ENCODE measurements at regions not wholly inside any gene's neighbourhood (a gene's known extent, or its start where the extent isn't known, plus 50 kb on each side); places are given as distances from the start of the nearest gene placed in this dataset.

DNA sequence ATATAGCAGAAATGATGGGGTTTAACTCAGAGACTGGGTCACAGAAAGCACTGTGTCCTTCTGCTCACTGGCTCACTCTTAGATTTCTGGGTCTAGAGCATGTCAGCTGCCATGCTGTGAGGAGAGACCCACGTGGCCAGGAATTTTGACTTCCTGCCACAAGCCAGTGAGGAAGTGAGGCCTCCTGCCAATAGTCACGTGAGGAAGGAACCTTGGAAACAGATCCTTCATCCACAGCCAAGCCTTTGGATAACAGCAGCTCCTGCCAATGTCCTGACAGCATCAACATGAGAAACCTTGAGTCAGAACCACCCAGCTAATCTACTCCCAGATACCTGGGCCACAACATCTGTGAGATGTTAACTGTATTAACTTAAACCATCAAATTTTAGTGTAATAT lies 114.5 kb upstream of the PLPPR5 start:
- Histone ChIP-seq H3K4me3 (no peak overlapping the region), H3K4me1 (no peaks in the 10 kb centered on the region), H3K36me3 (no peaks in the 10 kb centered on the region), H3K27ac (no peak overlapping the region), H3K27me3 (no peaks in the 10 kb centered on the region), H3K9me3 (no peaks in the 10 kb centered on the region)
- DNase-seq (ENCODE audit: low spot score) = no peak
- TF ChIP-seq, protein P1, sequence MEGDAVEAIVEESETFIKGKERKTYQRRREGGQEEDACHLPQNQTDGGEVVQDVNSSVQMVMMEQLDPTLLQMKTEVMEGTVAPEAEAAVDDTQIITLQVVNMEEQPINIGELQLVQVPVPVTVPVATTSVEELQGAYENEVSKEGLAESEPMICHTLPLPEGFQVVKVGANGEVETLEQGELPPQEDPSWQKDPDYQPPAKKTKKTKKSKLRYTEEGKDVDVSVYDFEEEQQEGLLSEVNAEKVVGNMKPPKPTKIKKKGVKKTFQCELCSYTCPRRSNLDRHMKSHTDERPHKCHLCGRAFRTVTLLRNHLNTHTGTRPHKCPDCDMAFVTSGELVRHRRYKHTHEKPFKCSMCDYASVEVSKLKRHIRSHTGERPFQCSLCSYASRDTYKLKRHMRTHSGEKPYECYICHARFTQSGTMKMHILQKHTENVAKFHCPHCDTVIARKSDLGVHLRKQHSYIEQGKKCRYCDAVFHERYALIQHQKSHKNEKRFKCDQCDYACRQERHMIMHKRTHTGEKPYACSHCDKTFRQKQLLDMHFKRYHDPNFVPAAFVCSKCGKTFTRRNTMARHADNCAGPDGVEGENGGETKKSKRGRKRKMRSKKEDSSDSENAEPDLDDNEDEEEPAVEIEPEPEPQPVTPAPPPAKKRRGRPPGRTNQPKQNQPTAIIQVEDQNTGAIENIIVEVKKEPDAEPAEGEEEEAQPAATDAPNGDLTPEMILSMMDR (IDR thresholded peaks at IDR 0.05) = no peak

GRCh38 chr1:99122039-99122438 lies 117.4 kb upstream of the PLPPR5 start:
- H3K4me1 ChIP-seq = no peaks in the 10 kb centered on the region
- TF ChIP-seq, protein P1 (IDR thresholded peaks at IDR 0.05) = no peak
- H3K4me3 ChIP-seq = no peak overlapping the region
- no peaks in the 10 kb centered on the region for H3K36me3 ChIP-seq
- no peak for DNase-seq (ENCODE audit: low spot score)
- H3K27me3 ChIP-seq = no peaks in the 10 kb centered on the region
- no peaks in the 10 kb centered on the region for H3K9me3 ChIP-seq
- H3K27ac ChIP-seq = no peak overlapping the region

GRCh38 chr1:99123936-99124335 lies 119.3 kb upstream of the PLPPR5 start:
- no peaks in the 10 kb centered on the region for H3K4me1 ChIP-seq
- TF ChIP-seq, protein P1 (IDR thresholded peaks at IDR 0.05) = no peak
- no peaks in the 10 kb centered on the region for H3K9me3 ChIP-seq
- no peak overlapping the region for H3K4me3 ChIP-seq
- no peaks in the 10 kb centered on the region for H3K27me3 ChIP-seq
- no peaks in the 10 kb centered on the region for H3K36me3 ChIP-seq
- no peak overlapping the region for H3K27ac ChIP-seq
- no peak for DNase-seq (ENCODE audit: low spot score)

- no peaks in the 10 kb centered on the region for H3K9me3 ChIP-seq
Measured at GRCh38 chr1:99131546-99131945, 126.9 kb upstream of the PLPPR5 start.

DNA sequence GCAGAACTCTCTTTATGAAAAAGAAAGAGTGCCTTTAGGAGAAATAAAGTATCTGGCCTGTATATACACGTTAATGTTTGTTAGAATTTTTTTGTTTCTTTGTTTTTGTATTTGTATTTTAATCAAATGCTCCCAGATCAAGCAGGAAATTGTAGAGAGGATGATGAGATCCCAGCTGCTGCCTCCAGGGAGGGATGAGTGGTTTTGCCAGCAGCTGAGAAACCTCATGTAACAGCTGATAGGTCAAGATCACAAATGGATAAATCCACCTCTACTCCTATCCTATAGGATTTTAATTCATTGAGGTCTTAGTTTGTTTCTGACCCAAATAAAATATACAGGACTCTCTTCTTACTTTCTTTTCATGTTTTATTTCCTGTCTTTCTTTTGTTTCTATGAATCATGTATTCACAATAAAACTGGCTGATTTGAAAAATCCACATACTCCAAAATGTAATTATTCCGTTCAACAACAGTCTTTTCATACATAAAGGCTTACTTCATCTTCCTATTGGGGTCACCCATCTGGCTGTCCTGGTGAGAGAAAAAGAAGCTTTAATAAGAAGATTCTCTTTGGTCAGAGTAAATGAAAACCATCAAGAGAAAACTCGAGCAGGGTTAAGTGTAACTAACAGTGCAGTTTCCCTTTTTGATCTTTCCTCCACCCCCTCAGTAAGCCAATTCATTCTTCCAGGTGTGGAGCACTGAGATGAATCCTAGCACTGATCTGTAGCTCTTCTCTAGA lies 129.3 kb upstream of the PLPPR5 start:
- no peak for DNase-seq (ENCODE audit: low spot score)
- TF ChIP-seq, protein P1 (IDR thresholded peaks at IDR 0.05) = no peak
- no peak overlapping the region for H3K4me3 ChIP-seq
- H3K36me3 ChIP-seq = no peaks in the 10 kb centered on the region
- H3K27ac ChIP-seq = no peak overlapping the region
- H3K27me3 ChIP-seq = no peaks in the 10 kb centered on the region
- no peaks in the 10 kb centered on the region for H3K4me1 ChIP-seq
- H3K9me3 ChIP-seq = no peaks in the 10 kb centered on the region

More at GRCh38 chr1:99131546-99131945, 126.9 kb upstream of the PLPPR5 start:
- no peaks in the 10 kb centered on the region for H3K4me1 ChIP-seq
- H3K4me3 ChIP-seq = no peak overlapping the region
- DNase-seq (ENCODE audit: low spot score) = no peak
- TF ChIP-seq, protein P1 (IDR thresholded peaks at IDR 0.05) = no peak
- H3K27me3 ChIP-seq = no peaks in the 10 kb centered on the region
- H3K36me3 ChIP-seq = no peaks in the 10 kb centered on the region
- no peak overlapping the region for H3K27ac ChIP-seq
